SK-N-SH (cell line): ENCODE measurements at regions not wholly inside any gene's neighbourhood (a gene's known extent, or its start where the extent isn't known, plus 50 kb on each side); places are given as distances from the start of the nearest gene placed in this dataset.

Source experiments
- CTCF ChIA-PET: fragments of 300-600, 350-600 bp; formaldehyde crosslinking; extraction: SDS; loops from one replicate; lab custom pipeline; 2021; lab: Yijun Ruan, JAX
- POLR2A ChIA-PET: fragments of 350-600 bp; sonication (Branson Sonifier 250); formaldehyde crosslinking; extraction: SDS; loops from one replicate; lab custom pipeline; 2020; ENCODE audit warnings: antibody characterized with exemption, inconsistent platforms; lab: Yijun Ruan, JAX
- DNase-seq: peaks from one replicate; pipeline ENCODE4 v3.0.0; 2012
- H2AFZ ChIP-seq: fragments of 200-600 bp; sonication (generic); 2 replicates; pipeline ENCODE4 v1.8.1; 2016; ENCODE audit warnings: antibody characterized with exemption, mild to moderate bottlenecking, low read depth
- H3F3A ChIP-seq: fragments of 200-600 bp; sonication (generic); replicated peaks from 2 replicates; pipeline ENCODE3; 2016; ENCODE audit warnings: antibody characterized with exemption, mild to moderate bottlenecking; ENCODE audit not compliant: insufficient read depth
- H3K27ac ChIP-seq, 2 experiments: fragments of 200-500 bp in 1 of 2; fragments of 200-600 bp in 1 of 2; sonication (Bioruptor generic) in 1 of 2; sonication (generic), shearing (Covaris generic) in 1 of 2; 2 replicates each; pipeline versions ENCODE4 v1.5.1 to v1.6.1; 2014 to 2016; ENCODE audit warnings: low read depth in 2 of 2, inconsistent platforms in 1 of 2, low read length in 1 of 2, mild to moderate bottlenecking in 1 of 2, mixed read lengths in 1 of 2
- H3K27me3 ChIP-seq: fragments of 200-600 bp; sonication (generic), shearing (Covaris generic); 2 replicates; pipeline ENCODE4 v1.6.1; 2016; ENCODE audit warnings: mixed run types; ENCODE audit not compliant: insufficient read depth
- H3K36me3 ChIP-seq, 2 experiments: fragments of 200-500 bp in 1 of 2; fragments of 200-600 bp in 1 of 2; sonication (Bioruptor generic) in 1 of 2; sonication (generic) in 1 of 2; replicated peaks in 1 of 2; 2 replicates each; pipeline versions ENCODE3 to v1.5.1; 2014 to 2016; ENCODE audit warnings: low read length in 1 of 2, mild to moderate bottlenecking in 1 of 2; ENCODE audit not compliant: insufficient read depth in 2 of 2, control insufficient read depth in 1 of 2
- H3K4me1 ChIP-seq, 2 experiments: fragments of 200-500 bp in 1 of 2; fragments of 200-600 bp in 1 of 2; sonication (Bioruptor generic) in 1 of 2; sonication (generic), shearing (Covaris generic) in 1 of 2; 2 replicates each; pipeline versions ENCODE4 v1.5.1 to v1.6.1; 2014 to 2016; ENCODE audit warnings: low read depth in 1 of 2, low read length in 1 of 2, mixed run types in 1 of 2; ENCODE audit not compliant: insufficient read depth in 2 of 2, control insufficient read depth in 1 of 2
- H3K4me2 ChIP-seq: fragments of 200-600 bp; sonication (generic), shearing (Covaris generic); 2 replicates; pipeline ENCODE4 v1.6.1; 2017; ENCODE audit warnings: mixed run types
- H3K4me3 ChIP-seq, 2 experiments: fragments of 200-500 bp in 1 of 2; fragments of 200-600 bp in 1 of 2; sonication (Bioruptor generic) in 1 of 2; sonication (generic), shearing (Covaris generic) in 1 of 2; 2 replicates each; pipeline versions ENCODE4 v1.5.1 to v1.8.1; 2014 to 2016; ENCODE audit warnings: low read depth in 2 of 2, inconsistent platforms in 1 of 2, low read length in 1 of 2, mild to moderate bottlenecking in 1 of 2, mixed read lengths in 1 of 2, moderate library complexity in 1 of 2
- H3K79me2 ChIP-seq: fragments of 200-600 bp; sonication (generic); 2 replicates; pipeline ENCODE4 v1.8.1; 2017; ENCODE audit warnings: mild to moderate bottlenecking; ENCODE audit not compliant: insufficient read depth
- H3K9ac ChIP-seq: fragments of 200-600 bp; sonication (generic); 2 replicates; pipeline ENCODE4 v1.6.1; 2017; ENCODE audit warnings: mixed run types
- H3K9me2 ChIP-seq: fragments of 200-600 bp; sonication (generic); 2 replicates; pipeline ENCODE4 v1.6.1; 2017; ENCODE audit warnings: mixed run types
- H3K9me3 ChIP-seq: fragments of 200-600 bp; sonication (generic); 2 replicates; pipeline ENCODE4 v1.6.1; 2017; ENCODE audit warnings: mixed run types, mild to moderate bottlenecking, moderate library complexity
- H4K20me1 ChIP-seq: fragments of 200-600 bp; sonication (generic); 2 replicates; pipeline ENCODE4 v1.6.1; 2017; ENCODE audit warnings: mild to moderate bottlenecking, mixed run types; ENCODE audit not compliant: insufficient read depth
- CHD2 ChIP-seq: fragments of 150-350 bp; IDR thresholded peaks from 2 replicates; pipeline ENCODE4 v1.6.1; 2018; ENCODE audit warnings: low read length; ENCODE audit not compliant: partially characterized antibody
- ELF1 ChIP-seq: IDR thresholded peaks from 2 replicates; pipeline ENCODE4 v1.4.0; 2012
- EP300 ChIP-seq, 2 experiments: IDR thresholded peaks; 2 replicates each; pipeline versions ENCODE4 v1.4.0 to v1.6.1; 2012; ENCODE audit warnings: borderline replicate concordance in 1 of 2, low read depth in 1 of 2, low read length in 1 of 2
- FOXJ3 ChIP-seq: sonication (generic); formaldehyde crosslinking; IDR thresholded peaks from 2 replicates; pipeline ENCODE4 v1.5.1; 2020; ENCODE audit warnings: mild to moderate bottlenecking, missing genetic modification reagents
- GATA2 ChIP-seq: sonication (generic); formaldehyde crosslinking; IDR thresholded peaks from 2 replicates; pipeline ENCODE4 v1.5.0; 2020; ENCODE audit warnings: mild to moderate bottlenecking, missing genetic modification reagents
- JUND ChIP-seq: IDR thresholded peaks from 2 replicates; pipeline ENCODE4 v1.4.0; 2012
- MEF2A ChIP-seq: IDR thresholded peaks from 2 replicates; pipeline ENCODE4 v1.4.0; 2012; ENCODE audit warnings: low read depth, borderline replicate concordance
- MXI1 ChIP-seq: IDR thresholded peaks from 2 replicates; pipeline ENCODE4 v1.6.1; 2012; ENCODE audit warnings: mild to moderate bottlenecking, low read depth, low read length, improper control_type of control experiment
- NFIC ChIP-seq: IDR thresholded peaks from 2 replicates; pipeline ENCODE4 v1.4.0; 2012; ENCODE audit warnings: borderline replicate concordance
- PBX3 ChIP-seq: IDR thresholded peaks from 2 replicates; pipeline ENCODE4; 2012
- RAD21 ChIP-seq: IDR thresholded peaks from 2 replicates; pipeline ENCODE4 v1.6.1; 2012; ENCODE audit warnings: mild to moderate bottlenecking, low read length
- RCOR1 ChIP-seq: fragments of 150-350 bp; IDR thresholded peaks from 2 replicates; pipeline ENCODE4 v1.6.1; 2017; ENCODE audit warnings: antibody characterized with exemption, low read length
- RFX5 ChIP-seq: IDR thresholded peaks from 2 replicates; pipeline ENCODE4 v1.6.1; 2012; ENCODE audit warnings: mild to moderate bottlenecking, improper control_type of control experiment, low read length
- RXRA ChIP-seq: IDR thresholded peaks from 2 replicates; pipeline ENCODE4 v1.4.0; 2012; ENCODE audit warnings: low read depth, mild to moderate bottlenecking, borderline replicate concordance
- SIN3A ChIP-seq: IDR thresholded peaks from 2 replicates; pipeline ENCODE4 v1.6.1; 2012; ENCODE audit warnings: low read depth, mild to moderate bottlenecking, low read length, moderate library complexity, borderline replicate concordance
- USF2 ChIP-seq: fragments of 150-350 bp; IDR thresholded peaks from 2 replicates; pipeline ENCODE4 v1.6.1; 2017; ENCODE audit warnings: antibody characterized with exemption, low read length, low read depth, borderline replicate concordance
- WGBS: methylation state at CpG from one replicate; pipeline ENCODE4 v1.1.6; 2017; ENCODE audit warnings: low lambda C conversion rate; 5-methylcytosine and 5-hydroxymethylcytosine counted together

- no peak overlapping the region for H2AFZ ChIP-seq
- peak; percentile 34 for DNase-seq
- no peaks in the 10 kb centered on the region for H3K27me3 ChIP-seq
- ChIA-PET CTCF (interaction anchor here (0.7 to 1.7 kb wide), 7 partner anchors 13 to 382 kb away, joined by 3 to 5 read pairs (median 4); no protein-coding TSS in a partner anchor), POLR2A (interaction anchor here (1.3 kb wide), 1 partner anchor 117 kb away, joined by 5 read pairs; no protein-coding TSS in a partner anchor)
- no peak overlapping the region for H3K4me2 ChIP-seq
- peaks cover 0 to 32% of the 10 kb centered on the region in 2 experiments; a peak in 2 of 4 replicates for H3K4me1 ChIP-seq
- H3K27ac ChIP-seq = peak overlapping the region in 1 of 2 experiments; percentile 100; a peak in 2 of 4 replicates
- peak; percentile 69 for TF ChIP-seq GATA2 (CRISPR knock-in tag)
- TF ChIP-seq NFIC = no peak
- no peak for TF ChIP-seq MEF2A
- 0 out of 2 replicates have a peak, but pooled peaks have one; percentile 20 for TF ChIP-seq RFX5
- 0 out of 2 replicates have a peak, but pooled peaks have one; percentile 16 for TF ChIP-seq RAD21
- TF ChIP-seq ELF1 = no peak
- peak; percentile 87; the same call in 1 of the 2 replicates for TF ChIP-seq MXI1
- no peak for TF ChIP-seq PBX3
- 0 out of 2 replicates have a peak, but pooled peaks have one; percentile 32 for TF ChIP-seq RCOR1
- no peak for TF ChIP-seq RXRA
- TF ChIP-seq USF2 = no peak
- no peak for TF ChIP-seq JUND
- TF ChIP-seq CHD2 = peak; percentile 55
- peak in 1 of 2 experiments; percentile 80; a peak in 2 of 4 replicates for TF ChIP-seq EP300 (IDR thresholded peaks at IDR 0.05; ENCODE audit: borderline replicate concordance in 1 of 2, low read depth in 1 of 2, low read length in 1 of 2)
- TF ChIP-seq SIN3A = no peak
- no peak for TF ChIP-seq FOXJ3 (CRISPR knock-in tag)
- H3F3A ChIP-seq = no peaks in the 10 kb centered on the region
- H4K20me1 ChIP-seq = no peaks in the 10 kb centered on the region
- H3K4me3 ChIP-seq = no peak overlapping the region
- no peaks in the 10 kb centered on the region for H3K36me3 ChIP-seq
- H3K9me3 ChIP-seq = no peaks in the 10 kb centered on the region
- no peaks in the 10 kb centered on the region for H3K9me2 ChIP-seq
- H3K79me2 ChIP-seq = no peaks in the 10 kb centered on the region
- no peak overlapping the region for H3K9ac ChIP-seq
- 15% methylated on average over 3 of the region's 3 CpGs for WGBS
These were observed 181.0 kb upstream of the HNRNPA3 start for GRCh38 chr2:177031438-177032180.
